ENCODE measurements at regions not wholly inside any gene's neighbourhood (a gene's known extent, or its start where the extent isn't known, plus 50 kb on each side); places are given as distances from the start of the nearest gene placed in this dataset.

DNA sequence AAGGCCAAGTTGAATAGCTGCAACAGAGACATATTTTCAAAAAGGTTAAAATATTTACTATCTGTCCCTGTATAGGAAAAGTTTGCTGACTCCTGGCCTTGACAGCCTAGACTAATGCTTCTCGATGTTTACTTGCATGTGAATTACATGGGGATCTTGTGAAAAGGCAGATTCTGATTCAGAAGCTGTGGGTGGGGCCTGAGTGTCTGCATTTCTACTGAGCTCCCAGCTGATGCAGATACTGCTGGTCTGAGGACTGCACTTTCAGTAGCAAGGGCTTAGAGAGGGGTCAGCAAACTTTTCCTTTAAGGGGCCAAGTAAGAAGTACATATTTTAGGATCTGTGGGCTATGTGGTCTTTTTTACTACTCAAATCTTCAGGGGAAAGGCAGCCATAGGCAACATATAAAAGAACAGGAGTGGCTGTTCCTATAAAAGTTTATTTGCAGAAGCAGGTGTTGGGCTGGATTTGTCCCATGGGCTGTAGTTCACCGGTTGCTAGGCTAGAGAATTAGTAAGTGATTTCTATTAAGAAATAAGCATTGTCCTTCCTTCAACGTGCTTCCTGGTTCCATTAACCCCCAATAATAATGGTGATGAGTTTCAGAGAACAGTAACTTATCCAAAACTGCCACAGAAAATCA, 97.2 kb upstream of the PDE5A start:
- H3K4me3 ChIP-seq (ENCODE audit: low read depth, low read length), result no peak overlapping the region
- TF ChIP-seq POLR2A (IDR thresholded peaks at IDR 0.05; ENCODE audit: extremely low read depth, insufficient read length) (no peak), MYC (IDR thresholded peaks at IDR 0.05; ENCODE audit: low read depth, low read length) (no peak)
- TF ChIP-seq, protein P1, sequence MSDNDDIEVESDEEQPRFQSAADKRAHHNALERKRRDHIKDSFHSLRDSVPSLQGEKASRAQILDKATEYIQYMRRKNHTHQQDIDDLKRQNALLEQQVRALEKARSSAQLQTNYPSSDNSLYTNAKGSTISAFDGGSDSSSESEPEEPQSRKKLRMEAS (IDR thresholded peaks at IDR 0.05; ENCODE audit: low read depth, low read length), result no peak
- TF ChIP-seq, protein P2, sequence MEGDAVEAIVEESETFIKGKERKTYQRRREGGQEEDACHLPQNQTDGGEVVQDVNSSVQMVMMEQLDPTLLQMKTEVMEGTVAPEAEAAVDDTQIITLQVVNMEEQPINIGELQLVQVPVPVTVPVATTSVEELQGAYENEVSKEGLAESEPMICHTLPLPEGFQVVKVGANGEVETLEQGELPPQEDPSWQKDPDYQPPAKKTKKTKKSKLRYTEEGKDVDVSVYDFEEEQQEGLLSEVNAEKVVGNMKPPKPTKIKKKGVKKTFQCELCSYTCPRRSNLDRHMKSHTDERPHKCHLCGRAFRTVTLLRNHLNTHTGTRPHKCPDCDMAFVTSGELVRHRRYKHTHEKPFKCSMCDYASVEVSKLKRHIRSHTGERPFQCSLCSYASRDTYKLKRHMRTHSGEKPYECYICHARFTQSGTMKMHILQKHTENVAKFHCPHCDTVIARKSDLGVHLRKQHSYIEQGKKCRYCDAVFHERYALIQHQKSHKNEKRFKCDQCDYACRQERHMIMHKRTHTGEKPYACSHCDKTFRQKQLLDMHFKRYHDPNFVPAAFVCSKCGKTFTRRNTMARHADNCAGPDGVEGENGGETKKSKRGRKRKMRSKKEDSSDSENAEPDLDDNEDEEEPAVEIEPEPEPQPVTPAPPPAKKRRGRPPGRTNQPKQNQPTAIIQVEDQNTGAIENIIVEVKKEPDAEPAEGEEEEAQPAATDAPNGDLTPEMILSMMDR (IDR thresholded peaks at IDR 0.05; ENCODE audit: low read depth, low read length), result no peak
- DNase-seq (ENCODE audit: low read depth), result no peak

- TF ChIP-seq POLR2A (IDR thresholded peaks at IDR 0.05; ENCODE audit: extremely low read depth, insufficient read length), result no peak
- TF ChIP-seq, protein P2 (IDR thresholded peaks at IDR 0.05; ENCODE audit: low read depth, low read length), result no peak
- TF ChIP-seq, protein P1 (IDR thresholded peaks at IDR 0.05; ENCODE audit: low read depth, low read length), result no peak
- TF ChIP-seq MYC (IDR thresholded peaks at IDR 0.05; ENCODE audit: low read depth, low read length), result no peak
- no peak for DNase-seq (ENCODE audit: low read depth)
- no peak overlapping the region for H3K4me3 ChIP-seq (ENCODE audit: low read depth, low read length)
These were observed 96.4 kb upstream of the PDE5A start for GRCh38 chr4:119725011-119725410.

DNA sequence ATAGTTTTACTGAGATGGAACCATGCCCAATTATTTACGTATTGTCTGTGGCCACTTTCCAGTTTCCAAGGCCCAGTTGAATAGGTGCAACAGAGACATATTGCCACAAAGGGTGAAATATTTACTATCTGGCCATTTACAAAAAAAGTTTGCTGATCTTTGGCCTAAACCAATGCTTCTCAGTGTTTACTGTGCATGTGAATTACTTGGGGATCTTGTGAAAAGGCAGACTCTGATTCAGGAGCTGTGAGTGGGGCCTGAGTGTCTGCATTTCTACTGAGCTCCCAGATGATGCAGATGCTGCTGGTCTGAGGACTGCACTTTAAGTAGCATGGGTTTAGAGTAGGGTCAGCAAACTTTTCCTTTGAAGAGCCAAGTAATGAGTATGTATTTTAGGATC, 94.1 kb upstream of the PDE5A start:
- no peak overlapping the region for H3K4me3 ChIP-seq (ENCODE audit: low read depth, low read length)
- no peak for DNase-seq (ENCODE audit: low read depth)
- TF ChIP-seq, protein P1 (IDR thresholded peaks at IDR 0.05; ENCODE audit: low read depth, low read length), result no peak
- no peak for TF ChIP-seq MYC (IDR thresholded peaks at IDR 0.05; ENCODE audit: low read depth, low read length)
- TF ChIP-seq, protein P2 (IDR thresholded peaks at IDR 0.05; ENCODE audit: low read depth, low read length), result no peak

GRCh38 chr4:119721878-119722277, 93.3 kb upstream of the PDE5A start:
- no peak overlapping the region for H3K4me3 ChIP-seq (ENCODE audit: low read depth, low read length)
- TF ChIP-seq, protein P2 (IDR thresholded peaks at IDR 0.05; ENCODE audit: low read depth, low read length), result no peak
- TF ChIP-seq POLR2A (IDR thresholded peaks at IDR 0.05; ENCODE audit: extremely low read depth, insufficient read length), result no peak
- DNase-seq (ENCODE audit: low read depth), result no peak

GRCh38 chr4:119715490-119716445, 87.2 kb upstream of the PDE5A start:
- no peak for DNase-seq (ENCODE audit: low read depth)

More at GRCh38 chr4:119715490-119716445, 87.2 kb upstream of the PDE5A start:
- TF ChIP-seq, protein P2 (IDR thresholded peaks at IDR 0.05; ENCODE audit: low read depth, low read length), result no peak
- no peak for TF ChIP-seq MYC (IDR thresholded peaks at IDR 0.05; ENCODE audit: low read depth, low read length)
- TF ChIP-seq, protein P1 (IDR thresholded peaks at IDR 0.05; ENCODE audit: low read depth, low read length), result no peak
- no peak for TF ChIP-seq POLR2A (IDR thresholded peaks at IDR 0.05; ENCODE audit: extremely low read depth, insufficient read length)
- H3K4me3 ChIP-seq (ENCODE audit: low read depth, low read length), result no peak overlapping the region
